Neural crest cell (in vitro differentiated cells): ENCODE measurements at regions not wholly inside any gene's neighbourhood (a gene's known extent, or its start where the extent isn't known, plus 50 kb on each side); places are given as distances from the start of the nearest gene placed in this dataset.

ENCODE experiments used
- DNase-seq: peaks from one replicate; pipeline ENCODE4 v3.0.0; 2021; ENCODE audit warnings: low read depth, mixed read lengths, low spot score
- H3K27ac Mint-ChIP-seq: one replicate; pipeline ENCODE4 v1.8.0; 2021; ENCODE audit warnings: mild to moderate bottlenecking, mixed read lengths; ENCODE audit not compliant: unreplicated experiment
- H3K27me3 Mint-ChIP-seq: 2 replicates; pipeline ENCODE4 v1.8.0; 2021; ENCODE audit warnings: low read depth, mild to moderate bottlenecking, mixed read lengths
- H3K36me3 Mint-ChIP-seq: 2 replicates; pipeline ENCODE4 v1.8.0; 2021; ENCODE audit warnings: low read depth, mild to moderate bottlenecking, mixed read lengths
- H3K4me1 Mint-ChIP-seq: 2 replicates; pipeline ENCODE4 v1.8.0; 2021; ENCODE audit warnings: mixed read lengths
- H3K4me3 Mint-ChIP-seq: one replicate; pipeline ENCODE4 v1.8.0; 2021; ENCODE audit warnings: mild to moderate bottlenecking, mixed read lengths
- H3K9me3 Mint-ChIP-seq: 2 replicates; pipeline ENCODE4 v1.8.0; 2021; ENCODE audit warnings: mixed read lengths
- TF ChIP-seq, protein P1 (sequence below): fragments of 200-600 bp; sonication (generic); conservative IDR thresholded peaks from 2 replicates; pipeline ENCODE4 v1.5.0; 2021; ENCODE audit warnings: antibody characterized with exemption, mild to moderate bottlenecking

DNA sequence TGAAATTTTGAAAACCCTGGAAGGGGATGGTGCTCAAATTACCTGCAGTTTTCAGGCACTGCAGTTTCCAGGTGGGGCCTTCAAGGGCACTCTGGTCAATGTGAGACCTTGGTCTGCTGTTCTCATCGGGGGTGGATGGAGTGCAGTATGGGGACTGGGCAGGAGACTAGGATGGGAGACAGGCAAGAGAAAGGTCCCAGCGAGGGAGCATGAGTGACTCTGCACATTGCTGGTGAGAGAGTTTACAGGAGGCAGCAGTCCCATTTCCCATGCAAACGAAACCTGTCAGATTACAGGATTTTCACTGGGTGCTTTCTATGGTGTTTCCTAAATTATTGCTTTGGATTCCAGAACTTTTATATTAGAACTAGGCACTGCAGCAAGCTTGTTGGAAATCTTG is 73.5 kb upstream of the DTNBP1 start:
- Mint-ChIP-seq H3K36me3 (no peaks in the 10 kb centered on the region), H3K27me3 (peaks cover 11% of the 10 kb centered on the region), H3K4me1 (peaks cover 24% of the 10 kb centered on the region), H3K9me3 (peaks cover 4% of the 10 kb centered on the region), H3K4me3 (no peak overlapping the region), H3K27ac (no peak overlapping the region)
- no peak for DNase-seq
- TF ChIP-seq, protein P1, sequence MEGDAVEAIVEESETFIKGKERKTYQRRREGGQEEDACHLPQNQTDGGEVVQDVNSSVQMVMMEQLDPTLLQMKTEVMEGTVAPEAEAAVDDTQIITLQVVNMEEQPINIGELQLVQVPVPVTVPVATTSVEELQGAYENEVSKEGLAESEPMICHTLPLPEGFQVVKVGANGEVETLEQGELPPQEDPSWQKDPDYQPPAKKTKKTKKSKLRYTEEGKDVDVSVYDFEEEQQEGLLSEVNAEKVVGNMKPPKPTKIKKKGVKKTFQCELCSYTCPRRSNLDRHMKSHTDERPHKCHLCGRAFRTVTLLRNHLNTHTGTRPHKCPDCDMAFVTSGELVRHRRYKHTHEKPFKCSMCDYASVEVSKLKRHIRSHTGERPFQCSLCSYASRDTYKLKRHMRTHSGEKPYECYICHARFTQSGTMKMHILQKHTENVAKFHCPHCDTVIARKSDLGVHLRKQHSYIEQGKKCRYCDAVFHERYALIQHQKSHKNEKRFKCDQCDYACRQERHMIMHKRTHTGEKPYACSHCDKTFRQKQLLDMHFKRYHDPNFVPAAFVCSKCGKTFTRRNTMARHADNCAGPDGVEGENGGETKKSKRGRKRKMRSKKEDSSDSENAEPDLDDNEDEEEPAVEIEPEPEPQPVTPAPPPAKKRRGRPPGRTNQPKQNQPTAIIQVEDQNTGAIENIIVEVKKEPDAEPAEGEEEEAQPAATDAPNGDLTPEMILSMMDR = no peak

DNA sequence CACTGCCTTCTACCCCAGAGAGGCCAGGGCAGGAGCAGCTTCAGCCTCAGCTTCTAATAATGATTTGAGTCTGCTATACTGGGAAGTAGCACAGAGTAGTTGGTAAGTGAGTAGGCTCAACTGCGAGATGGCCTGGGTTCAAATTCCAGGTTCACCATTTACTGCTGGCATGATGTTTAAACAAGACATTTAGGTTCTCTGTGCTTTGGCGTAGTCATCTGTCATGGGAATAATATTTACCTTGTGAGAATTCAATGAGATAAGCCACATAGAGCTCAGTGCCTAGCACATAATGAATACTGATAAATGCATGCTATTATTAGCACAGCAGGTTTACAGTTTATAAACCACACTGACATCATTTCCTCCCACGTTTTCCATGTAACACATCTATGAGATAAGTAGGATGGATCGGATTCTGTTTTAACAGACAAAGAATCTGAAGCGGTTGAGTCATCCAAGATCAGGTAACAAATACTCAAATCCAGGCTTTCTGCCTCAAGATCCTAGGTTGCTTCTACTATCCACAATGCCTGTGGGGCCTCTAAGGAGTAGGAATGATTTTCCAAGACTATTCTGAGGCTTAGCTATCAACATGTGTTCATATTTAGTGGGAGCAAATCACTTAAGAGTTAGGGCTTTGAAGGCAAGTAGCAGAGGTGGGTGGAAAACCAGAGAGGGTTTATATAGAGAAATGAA is 72.9 kb upstream of the DTNBP1 start:
- peaks cover 30% of the 10 kb centered on the region for H3K4me1 Mint-ChIP-seq
- no peaks in the 10 kb centered on the region for H3K36me3 Mint-ChIP-seq
- no peak overlapping the region for H3K27ac Mint-ChIP-seq
- no peak for DNase-seq
- no peak overlapping the region for H3K4me3 Mint-ChIP-seq
- TF ChIP-seq, protein P1 = no peak
- H3K9me3 Mint-ChIP-seq = peaks cover 4% of the 10 kb centered on the region
- peaks cover 15% of the 10 kb centered on the region for H3K27me3 Mint-ChIP-seq

DNA sequence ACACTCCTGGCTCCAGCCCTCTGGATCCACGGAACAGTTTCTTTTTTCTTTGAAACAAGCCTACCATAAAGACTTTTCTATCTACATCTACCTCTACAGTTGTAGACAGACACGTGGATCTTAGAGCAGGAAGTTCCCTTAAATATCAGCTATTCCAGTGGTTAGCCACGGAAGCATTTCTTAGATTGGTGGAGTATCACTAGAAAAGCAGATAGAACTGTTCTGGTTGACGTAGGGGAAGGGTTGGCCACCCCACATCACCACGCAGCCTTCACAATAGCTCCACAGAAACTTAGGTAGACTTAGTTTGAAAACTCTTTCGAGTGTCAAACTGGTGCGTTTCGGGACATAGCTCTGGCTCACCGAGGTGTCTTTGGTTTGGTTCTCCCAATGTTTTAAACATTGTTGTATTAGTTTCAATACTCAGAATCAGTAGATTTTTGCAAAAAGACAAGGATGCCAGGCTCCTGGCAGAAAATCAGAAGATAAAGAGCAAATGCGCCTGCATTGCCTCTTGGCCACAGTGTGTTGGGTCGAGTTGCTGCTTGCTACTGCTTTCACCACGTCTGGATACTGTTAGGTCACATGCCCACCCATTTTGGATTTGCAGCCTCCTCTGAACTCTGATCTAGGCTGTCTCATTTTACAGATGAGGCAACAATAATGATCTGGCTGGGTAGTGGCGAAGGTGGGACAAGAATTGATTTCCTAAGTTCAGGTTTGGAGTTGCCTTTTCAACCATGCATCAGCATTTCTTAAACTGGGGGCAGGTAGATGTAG is 71.5 kb upstream of the DTNBP1 start:
- Mint-ChIP-seq H3K4me1 (peaks cover 34% of the 10 kb centered on the region), H3K27ac (no peak overlapping the region), H3K36me3 (no peaks in the 10 kb centered on the region)

DNA sequence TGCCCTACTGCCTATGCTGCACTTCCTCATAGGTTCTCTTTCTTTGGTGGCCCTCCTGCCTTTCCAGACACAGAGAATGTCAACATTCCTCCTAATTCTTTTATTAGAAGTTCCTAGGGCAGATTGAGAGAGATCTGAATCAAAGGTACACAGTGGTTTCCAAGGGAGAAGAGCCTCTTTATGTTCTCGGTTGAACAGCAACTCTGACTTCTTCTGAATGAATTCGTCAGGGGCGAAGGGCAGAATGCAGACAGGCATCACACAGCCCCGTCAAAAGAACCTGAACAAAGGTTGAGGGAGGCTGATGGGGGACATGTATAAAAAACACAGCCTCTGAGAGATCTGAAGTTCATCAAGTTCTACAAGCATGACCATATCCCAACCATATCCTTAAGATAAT is 68.1 kb upstream of the DTNBP1 start:
- Mint-ChIP-seq H3K9me3 (no peaks in the 10 kb centered on the region), H3K27me3 (peaks cover 20% of the 10 kb centered on the region), H3K36me3 (no peaks in the 10 kb centered on the region), H3K27ac (no peak overlapping the region), H3K4me1 (peaks cover 34% of the 10 kb centered on the region), H3K4me3 (no peak overlapping the region)
- TF ChIP-seq, protein P1 = no peak
- DNase-seq = no peak

More for the DNA sequence above, 71.5 kb upstream of the DTNBP1 start:
- no peak for DNase-seq
- no peak overlapping the region for H3K4me3 Mint-ChIP-seq
- peaks cover 18% of the 10 kb centered on the region for H3K27me3 Mint-ChIP-seq
- TF ChIP-seq, protein P1 = no peak
- peaks cover 4% of the 10 kb centered on the region for H3K9me3 Mint-ChIP-seq

DNA sequence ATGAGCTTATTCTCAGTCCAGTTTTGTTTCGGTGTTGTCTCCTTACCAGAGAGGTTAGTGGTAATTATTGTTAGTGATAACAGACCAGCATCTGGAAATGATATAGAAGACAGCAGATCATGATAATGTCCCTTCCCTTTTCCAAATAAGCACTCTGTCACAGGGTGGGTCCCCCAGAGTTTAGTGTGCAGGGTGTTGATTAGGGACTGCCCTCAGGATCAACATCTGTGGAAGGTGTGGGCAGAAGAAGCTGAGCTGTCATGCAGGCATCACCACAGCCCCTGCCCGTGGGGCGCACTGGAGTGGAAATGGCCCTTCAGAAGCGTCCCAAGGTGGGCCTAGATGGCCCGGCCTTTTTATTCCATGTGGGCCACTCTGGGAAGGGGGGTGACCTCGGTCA is 67.6 kb upstream of the DTNBP1 start:
- TF ChIP-seq, protein P1 = no peak
- Mint-ChIP-seq H3K27ac (no peak overlapping the region), H3K9me3 (no peaks in the 10 kb centered on the region), H3K4me1 (peaks cover 34% of the 10 kb centered on the region), H3K27me3 (peaks cover 17% of the 10 kb centered on the region), H3K4me3 (no peak overlapping the region), H3K36me3 (no peaks in the 10 kb centered on the region)
- DNase-seq = no peak
